Inflammatory macrophage treated with lipopolysaccharide for 4 hours (primary cell): ENCODE measurements at regions not wholly inside any gene's neighbourhood (a gene's known extent, or its start where the extent isn't known, plus 50 kb on each side); places are given as distances from the start of the nearest gene placed in this dataset.

ENCODE experiments used
- DNase-seq: peaks from one replicate; pipeline ENCODE4 v3.0.0-alpha.2; 2020

DNA sequence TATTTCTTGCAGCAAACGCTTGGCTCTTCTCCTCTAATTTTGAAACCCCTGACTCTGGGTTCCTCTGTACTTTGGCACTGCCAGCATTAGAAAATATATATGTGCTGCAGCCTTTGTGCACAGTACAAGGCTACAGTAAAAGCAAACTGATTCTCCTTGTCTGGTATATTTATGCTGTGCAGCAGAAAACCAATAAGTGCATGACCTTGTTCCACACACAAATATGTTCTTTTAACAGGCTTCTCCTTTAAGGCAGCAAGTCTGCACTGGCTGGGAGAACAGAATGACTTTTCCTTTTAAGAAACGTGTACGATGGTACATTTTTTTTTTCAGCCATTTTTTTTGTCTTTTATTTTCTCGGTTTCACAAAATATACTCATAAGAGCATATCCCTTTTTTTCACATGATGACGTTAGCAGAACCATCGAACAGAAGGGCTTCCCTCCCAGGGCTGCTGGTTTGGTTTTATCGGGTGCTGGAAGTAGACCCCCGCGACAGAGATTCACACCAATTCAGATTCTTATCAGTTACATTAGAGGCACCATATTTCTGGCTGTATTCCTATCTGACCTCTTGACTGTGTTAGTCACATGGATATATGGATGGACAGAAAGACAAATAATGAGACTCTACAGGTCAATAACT lies 129.9 kb upstream of the ARID1B start:
- peak; percentile 8 for DNase-seq

DNA sequence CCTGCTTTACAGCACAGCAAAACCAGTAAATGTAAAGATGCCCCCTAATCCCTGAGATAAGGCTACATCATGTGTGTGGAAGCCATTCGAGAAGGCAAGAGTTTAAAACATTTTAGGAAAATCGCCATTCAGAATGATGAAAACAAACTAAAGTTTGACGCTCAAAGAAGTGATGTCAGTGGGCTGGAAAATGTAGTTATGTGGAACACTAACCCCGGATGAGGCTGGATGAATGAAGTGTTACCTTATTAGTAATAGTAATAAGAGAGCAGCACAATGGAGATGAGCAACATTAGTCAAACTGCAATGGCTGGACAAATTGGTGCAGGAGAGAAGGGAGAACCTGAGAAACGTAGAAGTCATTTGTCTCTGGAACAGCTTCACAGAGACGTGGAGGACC lies 130.7 kb upstream of the ARID1B start:
- no peak for DNase-seq

DNA sequence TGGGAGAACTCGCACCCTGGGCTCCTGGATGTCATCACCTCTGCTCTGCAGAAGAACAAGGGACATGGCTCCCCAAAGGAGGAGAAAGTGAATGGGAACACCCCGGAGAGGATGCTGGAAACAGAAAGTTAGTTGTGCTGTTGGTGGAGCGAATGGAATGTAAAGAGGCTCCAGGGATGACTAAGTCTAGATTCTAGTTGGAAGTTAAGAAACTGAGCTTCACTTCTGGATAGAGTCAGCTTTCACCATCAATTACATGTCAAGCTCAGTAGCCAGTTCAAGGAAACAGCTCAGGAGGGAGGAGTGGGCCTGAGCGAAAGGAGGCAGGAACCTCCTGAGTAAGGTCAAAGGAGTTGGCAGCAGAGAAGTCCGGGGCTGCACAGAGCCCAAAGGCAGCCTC lies 132.1 kb upstream of the ARID1B start:
- no peak for DNase-seq

DNA sequence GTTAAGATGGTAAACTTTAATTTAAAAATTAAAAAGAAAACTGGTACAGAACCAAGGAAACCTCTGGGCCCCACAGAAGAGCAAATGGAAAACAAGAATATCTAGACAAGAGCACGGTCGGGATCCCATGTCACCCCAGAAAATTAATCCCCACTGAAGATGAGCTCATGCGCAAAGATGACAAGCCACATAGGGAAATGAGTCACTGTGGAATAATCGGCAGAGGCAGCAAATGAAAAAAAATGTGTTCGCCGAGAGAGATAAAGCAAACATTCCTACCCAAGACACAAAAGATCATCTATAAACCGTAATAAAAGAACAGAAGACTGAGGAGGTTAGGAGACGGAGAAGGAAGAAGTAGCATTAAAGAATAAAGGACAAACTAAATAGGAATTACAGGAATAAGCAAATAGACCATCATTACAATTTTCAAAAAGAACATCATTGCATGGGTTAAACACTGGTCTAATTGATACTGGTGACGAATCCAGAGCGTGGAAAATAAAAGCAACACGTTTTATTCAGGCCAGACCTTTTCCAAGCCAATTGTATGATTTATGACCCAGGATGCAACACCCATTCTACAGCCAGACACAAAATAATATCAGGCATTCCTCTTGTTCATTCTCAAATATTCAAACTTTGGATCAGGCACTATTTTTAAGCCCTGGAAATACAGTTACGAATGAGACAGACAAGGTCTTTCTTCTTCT lies 138.0 kb upstream of the ARID1B start:
- DNase-seq: no peak

DNA sequence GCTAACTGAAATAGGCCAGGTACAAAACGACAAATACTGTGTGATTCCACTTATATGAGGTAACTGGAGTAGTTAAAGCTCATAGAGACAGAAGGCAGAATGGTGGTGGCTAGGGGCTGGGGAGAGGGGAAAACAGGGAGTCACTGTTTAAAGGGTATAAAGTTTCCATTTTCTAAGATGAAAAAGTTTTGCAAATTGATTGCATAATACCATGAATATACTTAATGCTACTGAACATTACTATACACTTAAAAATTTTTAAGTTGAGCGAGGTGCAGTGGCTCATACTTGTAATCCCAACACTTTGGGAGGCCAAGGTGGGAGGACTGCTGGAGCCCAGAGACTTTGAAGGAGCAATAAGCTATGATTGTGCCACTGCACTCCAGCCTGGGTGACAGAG lies 138.6 kb upstream of the ARID1B start:
- no peak for DNase-seq

DNA sequence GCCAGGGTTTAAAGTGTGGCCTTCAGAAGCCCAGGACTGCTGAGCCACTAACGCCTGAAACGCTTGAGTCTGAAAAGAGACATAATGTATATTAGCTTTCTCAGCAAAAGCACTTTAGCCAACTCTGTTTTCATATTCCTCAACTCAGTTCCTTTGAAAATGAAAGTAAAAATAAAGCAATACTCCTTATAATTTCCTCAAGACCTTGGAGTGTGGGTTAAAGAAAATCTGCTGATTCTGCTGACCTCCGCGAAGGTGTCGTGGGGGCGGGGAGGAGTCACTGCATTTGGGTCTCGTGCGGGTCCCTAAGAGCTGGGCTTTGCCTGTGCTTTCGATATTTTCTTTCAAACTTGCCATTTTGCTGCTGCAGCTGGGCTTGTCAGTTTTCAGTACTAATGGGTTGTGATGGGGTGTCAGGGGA lies 142.2 kb upstream of the ARID1B start:
- peak; percentile 42 for DNase-seq

DNA sequence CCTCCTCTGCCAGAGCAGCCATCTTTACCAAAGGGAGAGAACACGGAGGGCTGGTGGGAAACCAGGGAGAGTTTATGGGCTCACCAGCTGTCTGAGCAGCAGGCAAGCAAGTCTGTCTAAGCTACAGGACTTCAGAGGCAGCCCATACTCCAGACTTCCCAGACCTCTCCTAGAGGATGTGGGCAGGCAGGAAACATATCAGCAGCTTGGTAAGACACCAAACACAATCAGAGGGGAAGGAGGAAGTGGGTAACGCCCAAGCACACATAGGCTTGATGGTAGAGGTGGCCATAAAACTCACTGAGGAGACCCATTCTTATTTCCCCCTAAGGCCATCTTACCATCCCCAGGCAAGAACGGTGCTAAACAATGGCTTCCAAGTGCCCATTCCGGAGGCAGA lies 143.1 kb upstream of the ARID1B start:
- no peak for DNase-seq

DNA sequence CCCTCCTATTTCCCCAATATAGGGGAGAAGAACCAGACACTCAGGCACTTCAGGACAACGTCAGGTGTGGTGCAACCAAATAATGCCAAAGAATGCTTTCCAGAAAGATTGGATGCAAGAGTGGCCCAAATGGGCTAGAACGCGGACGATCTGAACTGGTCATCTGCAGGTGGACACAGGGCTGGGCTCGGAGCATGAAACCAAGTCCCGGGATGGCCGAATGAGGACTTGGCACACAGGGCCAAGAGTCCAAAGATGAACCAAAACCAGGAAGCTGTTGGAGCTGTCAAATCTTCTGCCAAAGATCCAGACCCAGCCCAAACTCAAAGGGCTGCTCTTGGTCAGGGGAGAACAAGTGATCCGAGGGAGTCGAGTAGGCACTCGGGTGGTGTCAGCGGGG lies 143.9 kb upstream of the ARID1B start:
- DNase-seq: no peak

DNA sequence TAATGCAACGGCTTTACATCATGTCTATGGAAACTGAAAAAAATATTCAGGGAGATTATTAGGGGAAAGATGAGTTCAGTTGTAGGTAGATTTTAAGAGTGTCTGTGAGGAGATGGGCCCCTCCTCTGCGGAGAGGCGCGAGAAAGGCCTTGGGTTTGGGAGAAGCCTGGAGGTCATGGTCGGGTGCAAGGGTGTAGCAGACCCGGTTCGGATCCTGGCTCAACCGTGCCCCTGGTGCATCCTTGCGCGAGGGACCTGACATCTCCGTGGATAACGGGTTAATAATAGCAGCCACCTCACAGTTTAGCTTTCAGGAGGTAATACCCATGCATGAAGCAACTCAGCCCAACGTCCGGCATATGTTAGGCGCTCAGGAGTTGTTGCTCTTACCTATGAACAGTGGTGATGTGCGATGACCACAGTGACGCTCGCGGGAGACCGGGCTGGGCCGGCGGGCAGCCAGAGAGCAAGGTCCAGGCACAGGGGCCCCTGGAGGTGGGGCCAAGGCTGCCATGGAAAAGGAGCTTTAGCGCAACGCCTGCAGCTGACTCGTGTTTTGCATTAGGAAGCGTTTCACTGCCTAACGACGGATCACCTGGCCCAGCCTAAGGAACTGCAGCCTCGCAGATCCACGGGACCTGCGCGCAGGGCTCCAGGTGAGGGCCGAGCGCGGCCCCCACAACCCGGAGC lies 146.4 kb upstream of the ARID1B start:
- DNase-seq: no peak

DNA sequence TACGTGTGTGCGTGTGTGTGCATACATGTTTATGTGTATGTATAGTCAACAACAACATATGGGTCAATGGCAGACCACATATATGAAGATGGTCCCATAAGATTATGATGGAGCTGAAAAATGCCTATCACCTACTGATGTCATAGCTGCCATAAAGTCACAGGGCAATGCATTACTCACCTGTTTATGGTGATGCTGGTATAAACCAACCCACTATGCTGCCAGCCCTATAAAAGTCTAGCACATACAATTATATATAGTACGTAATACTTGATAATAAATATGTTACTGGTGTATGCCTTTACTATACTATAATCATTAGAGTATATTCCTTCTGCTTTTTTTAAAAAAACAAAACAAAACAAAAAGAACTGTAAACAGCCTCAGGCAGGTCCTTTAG lies 148.4 kb upstream of the ARID1B start:
- DNase-seq: no peak

DNA sequence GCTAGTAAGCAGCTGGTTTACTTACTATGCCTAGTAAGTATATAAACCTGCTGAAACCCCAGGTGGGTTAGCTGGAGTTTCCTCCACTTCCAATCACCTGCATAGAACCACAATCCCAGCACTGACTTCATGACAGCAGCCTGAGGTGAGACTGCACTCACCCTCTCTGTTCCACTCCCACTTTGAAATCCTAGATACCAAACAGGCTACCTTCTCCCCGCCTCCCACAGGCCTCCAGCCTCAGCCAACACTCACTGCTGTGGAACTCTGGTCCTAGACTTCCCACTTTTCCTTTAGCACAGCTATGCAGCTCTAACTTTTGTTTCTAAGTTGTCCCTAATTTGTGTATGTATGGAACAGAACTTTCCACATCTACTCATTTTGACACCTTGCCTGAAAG lies 149.7 kb upstream of the ARID1B start:
- DNase-seq: no peak

DNA sequence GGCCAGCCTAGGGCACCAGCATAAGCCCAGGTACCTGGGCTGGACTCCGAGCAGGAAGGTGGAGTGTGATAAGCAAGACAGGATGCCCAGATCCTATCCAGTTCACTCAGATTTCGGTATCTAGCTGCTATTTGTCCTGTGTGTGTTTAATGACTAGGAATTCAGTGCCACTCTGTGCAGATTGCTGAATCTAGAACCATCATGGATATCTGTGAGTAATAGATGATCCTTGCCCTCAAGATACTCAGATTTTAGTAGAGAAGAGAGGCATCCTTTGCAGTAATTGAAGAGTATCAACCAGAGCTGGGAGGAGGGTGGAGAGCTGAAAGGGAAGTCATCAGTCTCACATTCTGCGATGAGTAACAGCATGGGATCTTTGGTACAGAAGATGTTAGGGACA lies 155.0 kb upstream of the ARID1B start:
- DNase-seq: no peak

DNA sequence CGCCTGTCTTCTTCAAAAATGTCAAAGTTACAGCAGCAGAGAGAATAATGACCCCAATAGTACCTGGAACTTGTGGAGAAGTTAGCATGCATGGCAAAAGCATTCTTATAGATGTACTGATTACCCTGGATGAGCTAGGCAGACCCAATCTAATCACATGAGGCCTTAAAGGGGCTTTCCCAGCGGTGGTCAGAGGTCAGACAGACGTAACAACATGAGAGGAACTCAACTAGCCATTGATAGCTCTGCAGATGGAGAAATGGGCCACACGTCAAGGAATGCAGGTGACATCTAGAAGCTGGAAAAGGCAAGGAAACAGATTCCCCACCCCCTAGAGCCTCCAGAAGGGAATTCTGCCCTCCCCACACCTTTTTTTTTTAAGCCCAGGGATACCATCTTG lies 156.8 kb upstream of the ARID1B start:
- no peak for DNase-seq

DNA sequence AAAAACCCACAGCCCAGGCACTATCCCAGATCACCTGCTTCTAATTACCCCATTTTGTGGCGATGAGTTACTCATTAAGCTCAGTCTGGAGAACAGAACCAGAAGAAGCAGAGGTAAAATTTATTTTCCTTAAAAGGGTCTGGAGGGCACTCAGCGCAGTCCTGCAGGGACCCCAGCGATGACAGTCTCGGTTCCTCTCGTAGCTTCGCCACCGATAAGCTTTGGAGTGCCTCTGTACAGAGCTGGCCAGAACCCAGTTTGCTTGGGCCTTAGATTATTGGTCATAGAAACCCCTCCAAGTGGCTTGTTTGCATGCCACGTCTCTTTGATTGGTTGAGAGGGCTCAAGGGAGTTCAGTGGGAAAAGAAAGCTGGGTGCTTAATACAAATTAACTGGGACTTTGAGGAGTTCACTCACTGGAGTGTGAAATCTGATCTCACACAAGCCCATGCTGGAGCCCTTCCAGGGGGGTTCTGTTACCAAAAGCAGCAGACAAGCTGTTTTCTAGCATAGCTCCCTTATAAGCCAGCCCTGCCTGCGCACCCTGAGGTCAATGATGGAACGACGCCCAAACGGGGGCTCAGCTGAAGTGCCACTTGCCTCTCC lies 158.5 kb upstream of the ARID1B start:
- no peak for DNase-seq

DNA sequence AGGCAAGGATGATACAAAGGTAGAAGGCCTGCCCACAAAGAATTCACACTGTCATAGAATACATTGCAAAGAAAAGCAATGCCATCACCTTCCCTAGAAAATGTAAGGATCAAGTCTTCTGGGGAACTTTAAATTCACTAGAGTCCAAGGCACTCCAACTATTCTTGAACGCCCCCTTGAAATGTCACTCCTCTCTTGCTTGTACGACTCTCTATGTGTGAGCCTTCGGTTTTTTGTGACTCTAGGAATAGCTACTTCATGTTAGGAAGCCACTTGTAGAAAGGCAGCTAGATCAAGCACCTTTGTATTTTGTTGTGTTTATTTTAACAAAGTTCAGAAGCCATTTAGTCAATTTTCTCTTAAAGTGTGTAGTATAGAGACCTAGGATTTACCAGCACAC lies 159.2 kb upstream of the ARID1B start:
- DNase-seq: no peak

DNA sequence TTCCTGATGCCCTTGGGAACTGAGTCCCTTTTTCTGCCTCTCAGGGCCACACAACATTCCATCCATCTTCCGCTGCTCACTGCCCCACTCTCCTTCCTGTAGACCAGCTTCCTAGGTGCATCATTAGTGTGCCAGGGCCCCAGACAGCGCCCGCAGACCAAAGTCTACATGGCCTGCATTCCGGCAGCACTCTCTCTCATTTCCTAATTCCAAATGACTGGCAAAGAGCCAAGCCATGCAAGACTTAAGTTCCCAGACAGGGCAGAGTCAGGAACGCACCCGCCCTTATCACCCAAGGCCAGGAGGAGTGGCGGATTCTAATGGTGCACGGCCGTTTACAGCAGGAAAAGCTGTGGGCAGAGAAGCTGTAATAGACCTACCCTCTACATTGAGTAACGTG lies 159.8 kb upstream of the ARID1B start:
- DNase-seq: no peak

DNA sequence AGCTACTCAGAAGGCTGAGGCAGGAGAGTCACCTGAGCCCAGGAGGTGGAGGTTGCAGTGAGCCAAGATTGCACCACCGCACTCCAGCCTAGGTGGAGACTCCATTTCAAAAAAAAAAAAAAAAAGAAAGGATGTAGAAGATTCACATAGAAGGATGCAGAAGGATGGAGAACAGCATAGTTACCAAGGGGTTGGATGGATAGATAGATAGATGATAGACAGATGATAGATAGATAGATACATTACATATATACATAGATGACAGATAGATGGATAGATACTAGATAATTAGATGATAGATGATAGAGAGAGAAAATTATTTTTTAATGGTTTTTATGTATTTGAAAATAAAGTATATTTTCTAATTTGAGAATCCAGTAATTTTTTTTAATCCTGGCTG lies 160.7 kb upstream of the ARID1B start:
- DNase-seq: no peak

DNA sequence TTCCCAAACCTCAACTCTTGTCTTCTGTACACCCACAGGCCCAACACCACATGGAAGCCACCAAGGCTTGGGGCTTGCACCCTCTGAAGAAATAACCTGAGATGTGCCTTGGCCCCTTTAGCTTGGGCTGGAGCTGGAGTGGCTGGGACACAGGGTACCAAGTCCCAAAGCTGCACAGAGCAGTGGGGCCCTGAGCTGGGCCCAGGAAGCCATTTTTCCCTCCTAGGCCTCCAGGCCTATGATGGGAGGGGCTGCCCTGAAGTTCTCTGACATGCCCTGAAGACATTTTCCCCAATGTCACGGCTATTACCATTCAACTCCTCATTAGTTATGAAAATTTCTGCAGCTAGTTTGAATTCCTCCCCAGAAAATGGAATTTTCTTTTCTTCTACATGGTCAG lies 163.2 kb upstream of the ARID1B start:
- DNase-seq: no peak

DNA sequence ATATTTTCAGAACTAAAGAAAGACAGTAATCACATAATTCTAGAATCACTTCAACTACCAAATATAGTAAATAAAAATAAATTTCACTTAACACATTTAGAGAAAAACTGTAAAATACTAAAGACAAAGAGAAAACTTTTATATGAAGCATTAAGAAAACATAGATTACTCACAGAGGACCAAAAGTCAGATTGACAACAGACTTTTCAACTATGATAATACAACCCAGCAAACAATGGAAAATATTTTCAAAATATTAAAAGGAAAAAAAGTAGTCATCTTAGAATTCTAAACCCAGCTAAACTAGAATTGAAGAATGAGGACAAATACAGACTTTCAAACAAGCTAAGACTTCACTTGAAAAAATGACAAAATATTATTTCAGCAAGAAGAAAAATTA lies 164.8 kb upstream of the ARID1B start:
- no peak for DNase-seq

DNA sequence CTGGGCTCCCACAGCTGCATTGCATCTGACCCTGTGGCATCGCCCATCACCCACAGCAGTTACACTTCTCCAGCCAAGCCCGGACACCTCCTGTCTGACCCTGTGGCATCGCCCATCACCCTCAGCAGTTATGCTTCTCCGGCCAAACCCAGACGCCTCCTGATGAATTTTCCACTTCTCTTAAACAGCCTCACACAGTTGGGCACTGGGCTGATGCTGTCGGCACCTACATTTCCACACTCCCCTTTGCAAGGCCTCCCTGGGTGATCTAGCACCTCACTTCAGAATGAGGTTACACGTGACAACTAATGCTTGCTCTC lies 175.2 kb upstream of the ARID1B start:
- DNase-seq: no peak

DNA sequence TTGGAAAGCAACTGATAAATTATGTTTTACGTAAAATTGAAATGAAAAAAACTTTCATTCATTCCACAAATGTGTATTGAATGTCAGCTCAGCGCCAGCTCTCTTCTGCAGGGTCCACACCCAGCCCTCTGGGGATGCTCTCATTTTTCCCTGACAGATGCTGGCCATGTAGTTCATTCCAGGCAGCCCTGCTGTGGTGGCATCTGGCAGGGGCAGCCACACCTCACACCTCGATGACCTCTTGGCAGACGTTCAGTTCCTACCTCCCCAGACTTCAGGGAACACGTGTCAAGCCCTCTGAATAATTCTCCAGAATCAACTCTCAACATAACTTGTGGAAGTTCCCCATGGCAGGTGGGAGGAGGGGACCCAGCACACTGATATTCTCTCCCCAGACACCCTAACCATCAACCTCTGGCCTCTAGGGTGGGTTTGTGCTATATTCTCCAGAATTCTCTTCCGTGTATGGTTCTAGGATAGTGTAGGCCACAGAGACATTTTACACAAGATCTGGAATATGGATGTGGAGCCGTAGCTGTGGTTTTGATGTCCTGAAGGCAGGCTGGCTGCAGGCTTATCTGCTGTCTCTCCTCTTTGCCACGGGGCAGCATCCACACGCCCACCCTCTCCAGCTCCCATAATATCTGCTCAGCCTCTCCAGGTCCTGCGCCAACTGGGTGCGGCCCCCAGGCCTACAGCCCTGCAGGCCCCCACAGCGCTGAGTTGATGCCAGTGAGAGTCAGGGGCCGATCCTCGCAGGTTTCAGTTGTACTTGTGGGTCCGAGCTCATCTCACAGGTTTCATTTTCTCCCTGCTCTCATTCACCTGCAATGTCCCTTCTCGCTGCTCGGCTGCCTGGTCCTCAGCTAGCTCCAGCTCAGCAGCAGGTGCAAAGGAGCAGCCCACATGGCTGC lies 175.8 kb upstream of the ARID1B start:
- DNase-seq: no peak

DNA sequence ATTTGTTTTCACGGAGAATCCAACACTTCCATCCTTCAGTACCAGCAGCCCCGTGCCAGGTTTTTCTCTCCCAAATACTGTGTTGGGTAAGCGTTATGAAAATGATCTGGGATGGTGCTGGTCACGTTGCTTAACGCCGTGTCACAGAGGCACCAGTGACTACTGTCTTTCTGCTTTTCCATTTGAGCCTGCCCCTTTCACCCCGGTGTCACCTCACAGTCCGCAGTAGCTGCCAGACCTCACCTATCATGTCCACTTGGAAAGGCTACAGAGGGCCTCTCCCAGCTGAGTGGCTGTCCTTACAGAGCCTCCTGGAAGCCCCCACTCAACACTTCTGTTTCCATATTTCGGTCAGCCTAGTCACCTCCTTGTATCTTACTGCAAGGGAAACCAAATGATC lies 176.5 kb upstream of the ARID1B start:
- no peak for DNase-seq

DNA sequence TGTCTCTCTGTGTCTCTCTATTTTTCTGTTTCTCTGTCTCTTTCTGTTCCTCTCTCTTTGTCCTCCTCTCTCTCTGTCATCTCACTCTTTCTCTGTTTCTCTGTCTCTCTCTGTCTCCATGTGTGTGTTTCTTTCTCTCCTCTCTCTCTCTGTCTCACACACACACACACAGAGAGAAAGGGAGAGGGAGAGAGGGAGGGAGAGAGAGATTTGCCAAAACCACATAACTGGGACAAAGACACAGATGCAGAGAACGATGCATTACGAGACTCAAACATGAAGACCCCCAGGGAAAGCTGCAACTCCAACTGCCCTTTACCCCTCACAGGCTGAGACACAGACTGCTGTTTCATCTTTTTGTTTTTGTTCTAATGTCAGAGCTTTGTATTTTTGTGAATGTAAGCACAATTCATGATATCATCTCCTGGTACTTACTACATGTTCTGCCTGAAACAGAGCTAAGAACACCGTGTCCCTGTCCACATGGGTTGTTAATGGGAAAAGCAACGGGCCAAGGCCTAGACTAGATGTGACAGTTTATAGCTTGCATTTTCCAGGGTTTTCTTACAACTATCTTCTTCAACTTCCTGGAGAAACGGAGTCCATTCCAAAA lies 177.1 kb upstream of the ARID1B start:
- no peak for DNase-seq
